GM12878 (cell line): ENCODE measurements at regions not wholly inside any gene's neighbourhood (a gene's known extent, or its start where the extent isn't known, plus 50 kb on each side); places are given as distances from the start of the nearest gene placed in this dataset.

Source experiments
- ESRRA ChIP-seq: IDR thresholded peaks from 2 replicates; pipeline ENCODE4 v1.6.1; 2012; ENCODE audit warnings: mild to moderate bottlenecking, low read length, improper control_type of control experiment
- HCFC1 ChIP-seq: fragments of 150-350 bp; IDR thresholded peaks from 2 replicates; pipeline ENCODE4 v1.6.1; 2014; ENCODE audit warnings: low read length
- HDAC6 ChIP-seq: fragments of 200-600 bp; sonication (generic); IDR thresholded peaks from one replicate; pipeline ENCODE4 v1.8.0; 2017; ENCODE audit warnings: antibody characterized with exemption; ENCODE audit not compliant: unreplicated experiment
- NFYB ChIP-seq: IDR thresholded peaks from 2 replicates; pipeline ENCODE4 v1.6.1; 2011; ENCODE audit warnings: low read depth, mild to moderate bottlenecking, low read length, improper control_type of control experiment, moderate library complexity; ENCODE audit not compliant: insufficient read depth
- NR2F1 ChIP-seq: fragments of 450-650 bp; conservative IDR thresholded peaks from 2 replicates; pipeline ENCODE4 v1.6.1; 2017; ENCODE audit warnings: mild to moderate bottlenecking
- TF ChIP-seq, protein P1 (sequence below): fragments of 450-650 bp; conservative IDR thresholded peaks from 2 replicates; pipeline ENCODE4 v1.6.1; 2017; ENCODE audit warnings: mild to moderate bottlenecking, moderate library complexity
- TF ChIP-seq, protein P2 (sequence below): fragments of 450-650 bp; IDR thresholded peaks from 2 replicates; pipeline ENCODE4 v1.6.1; 2017; ENCODE audit warnings: mild to moderate bottlenecking, moderate library complexity
- TF ChIP-seq, protein P3 (sequence below): IDR thresholded peaks from 2 replicates; pipeline ENCODE4 v1.6.1; 2011; ENCODE audit warnings: borderline replicate concordance, low read depth, mild to moderate bottlenecking, moderate library complexity, mixed read lengths, low read length; ENCODE audit not compliant: insufficient read depth; ENCODE audit errors: extremely low read length
- TF ChIP-seq, protein P4 (sequence below): IDR thresholded peaks from 2 replicates; pipeline ENCODE4 v1.6.1; 2011; ENCODE audit warnings: low read depth, low read length, improper control_type of control experiment, borderline replicate concordance

DNA sequence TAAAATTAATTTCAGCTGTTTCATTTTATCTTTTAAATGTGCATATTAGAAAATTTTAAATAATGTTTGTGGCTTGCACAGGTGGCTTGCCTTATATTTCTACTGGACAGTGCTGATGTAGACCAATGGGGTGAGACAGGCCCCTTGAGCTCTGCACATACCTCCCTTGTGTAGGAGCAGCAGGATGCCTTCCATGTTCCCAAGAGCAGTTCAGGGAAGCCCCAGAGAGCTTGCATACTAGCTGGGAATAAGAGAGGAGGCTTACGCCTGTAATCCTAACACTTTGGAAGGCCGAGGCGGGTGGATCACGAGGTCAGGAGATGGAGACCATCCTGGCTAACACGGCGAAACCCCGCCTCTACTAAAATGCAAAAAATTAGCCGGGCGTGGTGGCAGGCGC lies 61.4 kb downstream of the RFPL4B start (continued):
- TF ChIP-seq, protein P1, sequence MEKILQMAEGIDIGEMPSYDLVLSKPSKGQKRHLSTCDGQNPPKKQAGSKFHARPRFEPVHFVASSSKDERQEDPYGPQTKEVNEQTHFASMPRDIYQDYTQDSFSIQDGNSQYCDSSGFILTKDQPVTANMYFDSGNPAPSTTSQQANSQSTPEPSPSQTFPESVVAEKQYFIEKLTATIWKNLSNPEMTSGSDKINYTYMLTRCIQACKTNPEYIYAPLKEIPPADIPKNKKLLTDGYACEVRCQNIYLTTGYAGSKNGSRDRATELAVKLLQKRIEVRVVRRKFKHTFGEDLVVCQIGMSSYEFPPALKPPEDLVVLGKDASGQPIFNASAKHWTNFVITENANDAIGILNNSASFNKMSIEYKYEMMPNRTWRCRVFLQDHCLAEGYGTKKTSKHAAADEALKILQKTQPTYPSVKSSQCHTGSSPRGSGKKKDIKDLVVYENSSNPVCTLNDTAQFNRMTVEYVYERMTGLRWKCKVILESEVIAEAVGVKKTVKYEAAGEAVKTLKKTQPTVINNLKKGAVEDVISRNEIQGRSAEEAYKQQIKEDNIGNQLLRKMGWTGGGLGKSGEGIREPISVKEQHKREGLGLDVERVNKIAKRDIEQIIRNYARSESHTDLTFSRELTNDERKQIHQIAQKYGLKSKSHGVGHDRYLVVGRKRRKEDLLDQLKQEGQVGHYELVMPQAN, result no peak
- TF ChIP-seq NR2F1 (no peak), HCFC1 (no peak), NFYB (no peak), HDAC6 (no peak), ESRRA (no peak)
- TF ChIP-seq, protein P2, sequence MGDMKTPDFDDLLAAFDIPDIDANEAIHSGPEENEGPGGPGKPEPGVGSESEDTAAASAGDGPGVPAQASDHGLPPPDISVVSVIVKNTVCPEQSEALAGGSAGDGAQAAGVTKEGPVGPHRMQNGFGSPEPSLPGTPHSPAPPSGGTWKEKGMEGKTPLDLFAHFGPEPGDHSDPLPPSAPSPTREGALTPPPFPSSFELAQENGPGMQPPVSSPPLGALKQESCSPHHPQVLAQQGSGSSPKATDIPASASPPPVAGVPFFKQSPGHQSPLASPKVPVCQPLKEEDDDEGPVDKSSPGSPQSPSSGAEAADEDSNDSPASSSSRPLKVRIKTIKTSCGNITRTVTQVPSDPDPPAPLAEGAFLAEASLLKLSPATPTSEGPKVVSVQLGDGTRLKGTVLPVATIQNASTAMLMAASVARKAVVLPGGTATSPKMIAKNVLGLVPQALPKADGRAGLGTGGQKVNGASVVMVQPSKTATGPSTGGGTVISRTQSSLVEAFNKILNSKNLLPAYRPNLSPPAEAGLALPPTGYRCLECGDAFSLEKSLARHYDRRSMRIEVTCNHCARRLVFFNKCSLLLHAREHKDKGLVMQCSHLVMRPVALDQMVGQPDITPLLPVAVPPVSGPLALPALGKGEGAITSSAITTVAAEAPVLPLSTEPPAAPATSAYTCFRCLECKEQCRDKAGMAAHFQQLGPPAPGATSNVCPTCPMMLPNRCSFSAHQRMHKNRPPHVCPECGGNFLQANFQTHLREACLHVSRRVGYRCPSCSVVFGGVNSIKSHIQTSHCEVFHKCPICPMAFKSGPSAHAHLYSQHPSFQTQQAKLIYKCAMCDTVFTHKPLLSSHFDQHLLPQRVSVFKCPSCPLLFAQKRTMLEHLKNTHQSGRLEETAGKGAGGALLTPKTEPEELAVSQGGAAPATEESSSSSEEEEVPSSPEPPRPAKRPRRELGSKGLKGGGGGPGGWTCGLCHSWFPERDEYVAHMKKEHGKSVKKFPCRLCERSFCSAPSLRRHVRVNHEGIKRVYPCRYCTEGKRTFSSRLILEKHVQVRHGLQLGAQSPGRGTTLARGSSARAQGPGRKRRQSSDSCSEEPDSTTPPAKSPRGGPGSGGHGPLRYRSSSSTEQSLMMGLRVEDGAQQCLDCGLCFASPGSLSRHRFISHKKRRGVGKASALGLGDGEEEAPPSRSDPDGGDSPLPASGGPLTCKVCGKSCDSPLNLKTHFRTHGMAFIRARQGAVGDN, result no peak
- TF ChIP-seq, protein P3, sequence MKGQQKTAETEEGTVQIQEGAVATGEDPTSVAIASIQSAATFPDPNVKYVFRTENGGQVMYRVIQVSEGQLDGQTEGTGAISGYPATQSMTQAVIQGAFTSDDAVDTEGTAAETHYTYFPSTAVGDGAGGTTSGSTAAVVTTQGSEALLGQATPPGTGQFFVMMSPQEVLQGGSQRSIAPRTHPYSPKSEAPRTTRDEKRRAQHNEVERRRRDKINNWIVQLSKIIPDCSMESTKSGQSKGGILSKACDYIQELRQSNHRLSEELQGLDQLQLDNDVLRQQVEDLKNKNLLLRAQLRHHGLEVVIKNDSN, result no peak
- TF ChIP-seq, protein P4, sequence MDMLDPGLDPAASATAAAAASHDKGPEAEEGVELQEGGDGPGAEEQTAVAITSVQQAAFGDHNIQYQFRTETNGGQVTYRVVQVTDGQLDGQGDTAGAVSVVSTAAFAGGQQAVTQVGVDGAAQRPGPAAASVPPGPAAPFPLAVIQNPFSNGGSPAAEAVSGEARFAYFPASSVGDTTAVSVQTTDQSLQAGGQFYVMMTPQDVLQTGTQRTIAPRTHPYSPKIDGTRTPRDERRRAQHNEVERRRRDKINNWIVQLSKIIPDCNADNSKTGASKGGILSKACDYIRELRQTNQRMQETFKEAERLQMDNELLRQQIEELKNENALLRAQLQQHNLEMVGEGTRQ, result no peak
